Dedifferentiated amniotic fluid mesenchymal stem cell (primary cell): ENCODE measurements at regions not wholly inside any gene's neighbourhood (a gene's known extent, or its start where the extent isn't known, plus 50 kb on each side); places are given as distances from the start of the nearest gene placed in this dataset.
"Not testable (repeated sequence)": the region's sequence is repeated elsewhere in the genome, so short reads cannot be mapped to it uniquely, and the experiment has no call there.

ENCODE experiments used
- DNase-seq: peaks from one replicate; pipeline ENCODE4 v3.0.0-alpha.2; 2016; ENCODE audit errors: extremely low spot score

DNA sequence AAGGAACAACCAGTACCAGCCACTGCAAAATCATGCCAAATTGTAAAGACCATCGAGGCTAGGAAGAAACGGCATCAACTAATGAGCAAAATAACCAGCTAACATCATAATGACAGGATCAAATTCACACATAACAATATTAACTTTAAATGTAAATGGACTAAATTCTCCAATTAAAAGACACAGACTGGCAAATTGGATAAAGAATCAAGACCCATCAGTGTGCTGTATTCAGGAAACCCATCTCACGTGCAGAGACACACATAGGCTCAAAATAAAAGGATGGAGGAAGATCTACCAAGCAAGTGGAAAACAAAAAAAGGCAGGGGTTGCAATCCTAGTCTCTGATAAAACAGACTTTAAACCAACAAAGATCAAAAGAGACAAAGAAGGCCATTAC, 97.6 kb downstream of the GPX5 start:
- DNase-seq = not testable (repeated sequence)

- DNase-seq = not testable (repeated sequence)
These were observed 100.7 kb downstream of the GPX5 start for GRCh38 chr6:28626386-28626785.

- no peak for DNase-seq
These were observed 106.7 kb downstream of the GPX5 start for GRCh38 chr6:28632326-28632851.

DNA sequence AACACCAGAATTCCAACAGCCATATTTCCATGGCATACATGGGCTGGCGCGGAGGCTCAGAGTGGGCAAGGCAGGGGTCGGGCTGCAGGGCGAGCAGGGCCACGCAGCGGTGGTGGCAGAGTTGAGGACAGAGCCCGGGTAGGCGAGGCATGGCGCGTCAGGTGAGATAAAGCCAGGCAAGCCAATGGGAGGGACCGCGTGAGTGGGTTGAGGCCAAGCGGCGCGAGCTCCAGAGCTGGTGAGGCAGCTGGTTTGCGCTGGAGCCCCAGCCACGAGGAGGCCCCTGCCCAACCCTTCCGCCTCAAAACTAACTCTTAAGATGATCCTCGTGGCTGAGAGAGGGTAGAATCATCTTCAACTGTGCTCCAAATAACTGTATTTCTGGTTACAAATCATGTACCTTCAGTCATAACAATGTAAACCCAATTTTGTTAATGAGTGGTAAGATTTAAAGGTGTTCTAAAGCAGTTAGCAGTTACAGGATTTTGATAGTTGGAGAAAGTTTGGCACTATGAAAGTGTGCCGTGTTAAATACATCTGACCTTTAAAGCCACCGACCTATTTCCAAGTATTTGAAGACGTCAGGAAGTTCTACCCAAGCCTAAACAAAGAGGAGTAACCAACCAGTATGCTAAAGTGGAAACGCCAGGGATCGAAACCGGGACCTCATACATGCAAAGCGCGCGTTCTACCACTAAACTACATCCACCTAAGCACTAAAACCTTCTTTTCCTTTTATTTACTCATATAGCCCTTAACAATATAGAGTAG, 107.9 kb downstream of the GPX5 start:
- DNase-seq = no peak

DNA sequence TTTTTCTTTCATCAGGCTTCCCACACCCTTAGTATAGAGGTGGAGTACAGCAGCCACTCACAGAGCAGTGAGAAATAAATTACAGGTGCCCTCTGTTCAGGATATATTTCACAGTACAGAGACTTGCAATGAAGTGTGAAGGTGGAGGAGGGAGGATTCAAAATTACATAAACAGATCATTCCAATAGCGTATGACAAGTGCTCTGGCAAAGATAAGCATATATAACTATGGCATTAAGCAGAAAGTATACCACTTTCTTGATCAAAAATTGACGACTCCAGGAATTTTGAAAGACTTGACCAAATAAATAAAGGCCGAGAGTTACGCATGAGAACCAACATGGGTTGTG, 108.7 kb downstream of the GPX5 start:
- no peak for DNase-seq

- DNase-seq = no peak
These were observed 109.3 kb downstream of the GPX5 start for GRCh38 chr6:28634761-28635546.

DNA sequence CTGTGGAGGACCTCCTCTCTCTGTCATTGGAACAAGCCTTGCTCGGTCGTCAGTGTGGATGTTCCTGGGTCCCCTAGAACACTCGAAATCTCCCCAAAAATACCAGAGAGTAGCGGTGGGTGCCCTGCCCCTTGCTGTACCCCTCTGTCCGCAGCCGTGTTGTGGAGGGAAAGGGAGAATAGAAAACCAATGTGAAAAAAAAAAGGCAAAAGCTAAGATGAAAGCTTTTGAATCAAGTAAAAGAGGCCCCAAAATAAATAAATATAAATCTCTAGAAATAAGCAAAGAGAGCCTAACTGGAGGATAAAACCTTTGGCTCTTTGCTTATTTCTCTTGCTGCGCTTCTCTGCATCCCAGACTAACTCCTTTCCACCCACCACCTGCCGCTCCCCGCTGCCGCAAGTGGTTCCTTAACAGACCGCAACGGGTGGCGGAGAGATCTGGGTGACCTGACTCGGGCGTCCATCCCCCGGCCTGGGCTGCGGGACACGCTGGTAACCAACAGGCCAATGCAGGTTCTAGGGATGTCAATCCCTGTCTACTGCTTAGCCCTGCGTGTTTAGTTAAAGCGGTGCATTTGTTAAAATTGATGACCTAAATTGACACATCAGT, 110.0 kb downstream of the GPX5 start:
- no peak for DNase-seq

- DNase-seq = no peak
These were observed 113.2 kb downstream of the GPX5 start for GRCh38 chr6:28638787-28639430.

GRCh38 chr6:28639445-28640290, 114.0 kb downstream of the GPX5 start:
- not testable (repeated sequence) for DNase-seq

- DNase-seq = peak; percentile 75
These were observed 117.5 kb downstream of the GPX5 start for GRCh38 chr6:28643017-28643740.

DNA sequence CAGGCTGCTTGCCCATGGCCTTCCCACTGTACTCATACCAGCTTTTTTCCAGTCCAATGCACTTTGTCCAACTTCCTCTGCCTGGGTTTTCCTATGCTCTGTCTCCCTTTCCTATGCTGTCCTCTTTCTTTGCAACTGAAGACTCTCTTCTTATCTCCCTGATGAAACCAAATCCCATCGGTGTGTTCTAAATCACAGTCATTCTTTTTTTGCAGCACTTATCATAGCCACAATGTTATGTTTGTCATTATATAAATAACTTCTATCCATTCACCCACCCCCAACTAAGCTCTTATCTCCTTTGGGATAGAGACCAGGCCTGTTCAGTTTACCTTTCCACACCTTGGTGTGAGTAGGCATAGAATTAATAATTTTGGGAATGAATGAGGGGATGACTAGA, 121.0 kb downstream of the GPX5 start:
- no peak for DNase-seq

GRCh38 chr6:28648035-28648877, 122.6 kb downstream of the GPX5 start:
- peak; percentile 84 for DNase-seq

DNA sequence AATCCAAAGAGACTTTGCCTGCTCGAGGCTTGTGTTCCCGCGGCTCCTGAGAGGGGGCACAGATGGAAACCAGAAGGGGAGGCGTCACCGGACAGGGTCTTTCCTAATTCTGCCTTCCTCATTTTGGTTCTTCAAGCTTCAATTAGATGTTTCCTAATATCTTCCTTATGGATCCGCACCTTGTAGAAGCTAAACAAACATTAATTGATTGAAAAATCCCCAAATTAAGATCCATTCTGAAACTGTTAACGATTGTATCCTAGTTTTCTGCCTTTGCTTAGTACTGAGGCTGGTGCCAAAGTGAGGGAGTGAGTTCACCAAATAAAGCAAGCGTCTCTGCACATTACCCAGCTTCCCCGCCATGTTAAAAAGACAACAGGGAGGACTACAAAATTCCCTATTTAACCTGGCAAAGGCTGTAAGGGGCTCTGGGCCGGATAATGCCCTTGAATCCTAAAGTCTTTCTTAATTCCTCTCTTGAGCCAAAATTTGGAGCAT, 123.2 kb downstream of the GPX5 start:
- no peak for DNase-seq

- DNase-seq = no peak
These were observed 125.5 kb downstream of the GPX5 start for GRCh38 chr6:28651161-28651560.

- DNase-seq = no peak
These were observed 128.2 kb downstream of the GPX5 start for GRCh38 chr6:28653876-28654275.

GRCh38 chr6:28655164-28655563, 129.5 kb downstream of the GPX5 start:
- DNase-seq = no peak

- no peak for DNase-seq
These were observed 131.0 kb downstream of the GPX5 start for GRCh38 chr6:28656715-28657114.

DNA sequence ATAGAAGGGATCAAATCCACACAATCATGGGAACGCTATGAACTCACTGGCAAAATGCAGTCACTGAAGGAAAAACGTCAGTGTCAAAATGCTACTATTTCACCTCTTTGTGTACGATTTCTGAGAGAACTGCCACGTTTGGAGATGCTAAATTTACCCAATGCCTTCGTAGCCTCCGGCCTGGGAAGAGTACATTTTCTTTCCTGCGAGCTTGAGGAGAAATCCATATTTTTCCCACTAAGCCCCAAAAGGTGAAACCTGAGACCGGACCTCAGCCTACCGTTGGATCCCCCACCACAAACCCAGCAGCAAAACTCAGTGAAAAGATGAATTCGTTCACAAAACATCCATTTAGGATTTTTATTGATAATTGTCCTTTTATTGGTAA, 131.7 kb downstream of the GPX5 start:
- no peak for DNase-seq

DNA sequence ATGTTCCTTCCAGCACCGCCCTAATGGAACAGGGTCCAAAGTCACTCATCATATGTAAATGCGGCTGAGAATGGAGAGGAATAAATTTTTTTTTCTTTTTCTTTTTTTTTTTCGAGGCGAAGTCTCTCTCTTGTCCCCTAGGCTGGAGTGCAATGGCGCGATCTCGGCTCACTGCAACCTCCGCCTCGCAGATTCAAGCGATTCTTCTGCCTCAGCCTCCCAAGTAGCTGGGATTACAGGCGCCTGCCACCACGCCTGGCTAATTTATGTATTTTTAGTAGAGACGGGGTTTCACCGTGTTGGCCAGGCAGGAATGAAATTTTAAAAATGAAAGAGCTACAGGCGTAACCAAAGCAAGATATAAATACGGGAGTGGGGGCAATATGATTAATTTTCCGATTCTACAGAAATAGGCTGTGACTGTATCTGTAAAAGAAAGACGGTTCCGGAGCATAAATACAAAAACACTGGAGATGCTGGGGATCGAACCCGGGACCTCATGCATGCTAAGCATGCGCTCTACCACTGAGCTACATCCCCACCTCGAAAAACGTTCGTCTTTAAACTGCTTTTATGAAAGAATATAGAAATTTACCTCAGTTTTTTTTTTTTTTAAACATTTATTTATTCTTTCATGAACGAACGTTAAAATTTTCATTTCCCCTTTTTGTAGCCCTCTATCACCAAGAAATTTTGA, 132.2 kb downstream of the GPX5 start:
- DNase-seq = peak; percentile 71
